ENCODE measurements at regions not wholly inside any gene's neighbourhood (a gene's known extent, or its start where the extent isn't known, plus 50 kb on each side); places are given as distances from the start of the nearest gene placed in this dataset.

DNA sequence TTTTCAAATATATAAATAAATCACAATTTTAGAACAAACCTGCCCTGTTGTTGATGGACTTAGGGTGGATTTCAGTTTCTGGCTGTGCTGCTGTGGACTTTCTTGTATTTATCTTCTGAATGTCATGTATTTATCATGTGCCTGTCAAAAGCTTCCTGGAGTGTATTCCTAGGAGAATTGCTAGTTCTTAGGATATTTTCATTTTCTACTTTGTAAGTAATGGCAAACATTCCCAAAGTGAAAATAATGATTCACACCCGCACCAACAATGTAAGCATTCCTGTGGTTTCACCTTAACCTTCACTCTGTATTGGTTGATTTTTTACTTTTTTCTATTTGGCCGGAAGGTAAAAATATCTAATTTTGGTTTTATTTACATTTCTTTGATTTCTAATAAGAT lies 387.8 kb downstream of the SMOC2 start:
- TF ChIP-seq, protein P1, sequence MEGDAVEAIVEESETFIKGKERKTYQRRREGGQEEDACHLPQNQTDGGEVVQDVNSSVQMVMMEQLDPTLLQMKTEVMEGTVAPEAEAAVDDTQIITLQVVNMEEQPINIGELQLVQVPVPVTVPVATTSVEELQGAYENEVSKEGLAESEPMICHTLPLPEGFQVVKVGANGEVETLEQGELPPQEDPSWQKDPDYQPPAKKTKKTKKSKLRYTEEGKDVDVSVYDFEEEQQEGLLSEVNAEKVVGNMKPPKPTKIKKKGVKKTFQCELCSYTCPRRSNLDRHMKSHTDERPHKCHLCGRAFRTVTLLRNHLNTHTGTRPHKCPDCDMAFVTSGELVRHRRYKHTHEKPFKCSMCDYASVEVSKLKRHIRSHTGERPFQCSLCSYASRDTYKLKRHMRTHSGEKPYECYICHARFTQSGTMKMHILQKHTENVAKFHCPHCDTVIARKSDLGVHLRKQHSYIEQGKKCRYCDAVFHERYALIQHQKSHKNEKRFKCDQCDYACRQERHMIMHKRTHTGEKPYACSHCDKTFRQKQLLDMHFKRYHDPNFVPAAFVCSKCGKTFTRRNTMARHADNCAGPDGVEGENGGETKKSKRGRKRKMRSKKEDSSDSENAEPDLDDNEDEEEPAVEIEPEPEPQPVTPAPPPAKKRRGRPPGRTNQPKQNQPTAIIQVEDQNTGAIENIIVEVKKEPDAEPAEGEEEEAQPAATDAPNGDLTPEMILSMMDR (conservative IDR thresholded peaks at IDR 0.05), result no peak
- TF ChIP-seq ZFX (IDR thresholded peaks at IDR 0.05), result no peak
- H3K27ac ChIP-seq, result no peak overlapping the region

DNA sequence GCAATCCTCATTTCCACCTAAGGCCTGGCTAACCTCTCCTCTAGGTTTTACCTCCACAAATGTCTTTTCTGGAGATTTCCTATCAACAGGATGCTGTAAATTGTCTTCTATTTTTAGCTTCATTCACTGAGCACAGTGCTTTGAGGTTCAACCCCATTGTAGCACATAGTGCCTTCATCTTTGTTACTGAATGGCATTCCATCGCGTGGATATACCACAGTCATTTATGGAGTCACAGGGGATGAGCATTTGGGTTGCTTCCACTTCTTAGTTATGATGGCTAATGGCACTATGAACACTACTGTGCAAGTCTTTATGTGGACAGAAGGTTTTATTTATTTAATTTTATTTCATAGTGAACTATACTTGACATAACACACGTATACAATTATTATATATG lies 387.1 kb downstream of the SMOC2 start:
- no peak overlapping the region for H3K27ac ChIP-seq
- TF ChIP-seq ZFX (IDR thresholded peaks at IDR 0.05), result no peak
- TF ChIP-seq, protein P1 (conservative IDR thresholded peaks at IDR 0.05), result no peak

DNA sequence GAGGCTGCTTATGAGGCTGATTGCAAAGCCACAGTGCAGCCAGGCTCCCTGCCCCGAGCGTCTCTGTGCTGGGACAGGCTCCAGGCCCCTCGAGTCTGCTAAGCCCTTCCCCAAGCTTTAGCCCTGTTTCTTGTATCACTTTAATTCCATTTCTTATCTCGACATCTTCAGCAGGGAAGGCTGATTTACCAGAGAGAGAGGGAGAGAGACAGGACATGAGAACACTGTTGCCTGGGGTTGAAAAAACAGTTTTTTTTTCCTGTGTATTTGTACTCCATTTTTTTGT lies 386.5 kb downstream of the SMOC2 start:
- TF ChIP-seq ZFX (IDR thresholded peaks at IDR 0.05), result no peak
- TF ChIP-seq, protein P1 (conservative IDR thresholded peaks at IDR 0.05), result no peak
- no peak overlapping the region for H3K27ac ChIP-seq

DNA sequence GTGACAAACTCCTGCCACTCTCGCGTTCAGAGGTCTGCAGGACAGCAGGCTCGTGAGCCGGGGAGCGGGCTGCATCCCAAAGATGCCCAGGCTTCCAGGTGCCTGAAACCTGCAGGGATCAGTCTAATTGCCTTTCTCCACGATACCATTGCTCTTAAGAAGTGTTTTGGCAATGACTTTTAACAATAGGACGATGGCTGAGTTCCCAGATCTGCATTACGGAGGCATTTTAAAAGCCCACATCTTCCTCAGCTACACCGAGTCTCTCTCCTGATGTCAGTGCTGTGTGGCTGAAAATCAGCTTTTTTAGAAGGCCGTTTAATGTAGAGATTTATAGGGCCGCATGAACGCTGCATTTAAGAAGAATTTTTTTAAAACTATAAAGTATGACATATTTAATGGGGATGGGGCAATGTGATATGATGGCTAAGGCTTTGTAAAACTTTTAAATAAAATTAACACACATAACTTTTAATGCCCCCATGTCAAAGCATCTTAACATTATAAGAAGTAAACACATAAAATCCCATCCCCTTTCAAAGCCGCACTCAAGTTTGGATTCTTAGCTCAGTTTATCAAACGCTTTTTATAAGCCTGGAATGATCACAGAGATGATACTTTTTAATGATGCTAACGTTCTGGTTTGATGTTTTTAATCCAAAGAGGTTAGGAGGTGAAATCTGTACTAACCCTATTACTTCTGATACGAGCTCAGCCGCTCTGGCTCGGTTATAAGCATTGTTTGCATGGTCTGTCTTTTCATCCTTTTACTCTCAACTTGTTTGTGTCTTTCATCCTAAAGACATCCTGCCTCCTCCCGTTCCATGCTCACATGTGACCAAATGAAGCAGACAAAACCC lies 386.0 kb downstream of the SMOC2 start:
- no peak overlapping the region for H3K27ac ChIP-seq
- TF ChIP-seq ZFX (IDR thresholded peaks at IDR 0.05), result no peak
- TF ChIP-seq, protein P1 (conservative IDR thresholded peaks at IDR 0.05), result no peak

DNA sequence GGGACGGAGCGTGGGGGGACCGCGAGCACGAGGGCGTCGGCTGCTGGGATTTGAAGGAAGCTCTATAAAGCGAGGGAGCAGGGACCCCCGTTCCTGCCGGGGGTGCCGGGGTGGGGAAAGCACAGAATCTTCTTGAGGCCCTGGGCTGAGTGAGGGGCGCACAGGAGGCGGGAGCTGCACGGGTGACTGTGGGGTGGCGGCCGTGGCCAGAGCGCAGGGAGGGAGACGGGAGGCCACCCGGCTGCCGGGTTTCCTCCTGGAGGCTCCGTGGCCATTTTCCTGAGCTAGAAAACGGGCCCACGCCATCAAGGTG lies 385.1 kb downstream of the SMOC2 start:
- no peak overlapping the region for H3K27ac ChIP-seq
- TF ChIP-seq ZFX (IDR thresholded peaks at IDR 0.05), result no peak
- TF ChIP-seq, protein P1 (conservative IDR thresholded peaks at IDR 0.05), result no peak

DNA sequence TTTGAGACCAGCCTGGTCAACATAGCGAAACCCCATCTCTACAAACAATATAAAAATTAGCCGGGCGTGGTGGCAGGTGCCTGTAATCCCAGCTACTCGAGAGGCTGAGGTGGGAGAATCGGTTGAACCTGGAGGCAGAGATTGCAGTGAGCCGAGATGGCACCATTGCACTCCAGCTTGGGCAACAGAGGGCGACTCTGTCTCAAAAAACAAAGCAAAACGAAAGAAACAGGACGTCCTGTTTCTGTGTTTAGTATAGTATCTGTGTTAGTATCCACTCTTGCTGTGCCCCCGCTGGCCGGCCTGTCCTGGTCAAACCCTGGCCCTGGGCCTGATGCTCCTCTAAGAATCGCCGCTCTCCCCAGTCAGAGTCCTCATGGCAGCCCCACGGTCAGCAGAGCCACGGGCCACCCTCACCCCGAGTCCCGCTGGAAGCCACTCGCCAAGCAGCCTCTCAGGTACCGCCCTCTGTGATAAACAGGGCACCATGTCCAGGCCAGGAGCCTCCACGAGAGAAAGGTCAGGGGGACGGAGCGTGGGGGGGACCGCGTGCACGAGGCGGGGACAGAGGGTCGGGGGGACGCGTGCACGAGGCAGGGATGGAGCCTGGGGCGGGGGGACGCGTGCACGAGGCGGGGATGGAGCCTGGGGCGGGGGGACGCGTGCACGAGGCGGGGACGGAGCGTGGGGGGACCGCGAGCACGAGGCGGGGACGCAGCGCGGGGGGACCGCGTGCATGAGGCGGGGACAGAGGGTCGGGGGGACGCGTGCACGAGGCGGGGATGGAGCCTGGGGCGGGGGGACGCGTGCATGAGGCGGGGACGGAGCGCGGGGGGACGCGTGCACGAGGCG lies 384.5 kb downstream of the SMOC2 start:
- H3K27ac ChIP-seq, result no peak overlapping the region
- TF ChIP-seq, protein P1 (conservative IDR thresholded peaks at IDR 0.05), result no peak; the same call in 1 of the 2 replicates
- no peak for TF ChIP-seq ZFX (IDR thresholded peaks at IDR 0.05)
